Fibroblast of skin of abdomen (primary cell): ENCODE measurements at regions not wholly inside any gene's neighbourhood (a gene's known extent, or its start where the extent isn't known, plus 50 kb on each side); places are given as distances from the start of the nearest gene placed in this dataset.
A peak's percentile ranks its signal among the peaks of the same experiment; 100 is the strongest.
"Not testable (repeated sequence)": the region's sequence is repeated elsewhere in the genome, so short reads cannot be mapped to it uniquely, and the experiment has no call there.

Experiments used
- DNase-seq: peaks from one replicate; pipeline ENCODE4 v3.0.0-alpha.2; 2013

GRCh38 chr22:26931471-26931870, 274.1 kb downstream of the MIAT start:
- DNase-seq = no peak

- DNase-seq = no peak
These were observed 275.8 kb downstream of the MIAT start for GRCh38 chr22:26933105-26933590.

GRCh38 chr22:26937213-26937612, 279.8 kb downstream of the MIAT start:
- no peak for DNase-seq

GRCh38 chr22:26939466-26939865, 282.1 kb downstream of the MIAT start:
- no peak for DNase-seq

GRCh38 chr22:26941896-26942636, 284.7 kb downstream of the MIAT start:
- no peak for DNase-seq

GRCh38 chr22:26942637-26942957, 285.2 kb downstream of the MIAT start:
- DNase-seq = no peak

- DNase-seq = no peak
These were observed 288.2 kb downstream of the MIAT start for GRCh38 chr22:26945565-26945964.

- DNase-seq = peak; percentile 27
These were observed 291.8 kb downstream of the MIAT start for GRCh38 chr22:26949193-26949592.

GRCh38 chr22:26951139-26951538, 293.8 kb downstream of the MIAT start:
- DNase-seq = not testable (repeated sequence)

GRCh38 chr22:26952004-26952403, 294.6 kb downstream of the MIAT start:
- no peak for DNase-seq

- no peak for DNase-seq
These were observed 295.1 kb downstream of the MIAT start for GRCh38 chr22:26952451-26953011.

GRCh38 chr22:26953012-26953883, 295.9 kb downstream of the MIAT start:
- no peak for DNase-seq

- DNase-seq = no peak
These were observed 299.0 kb downstream of the MIAT start for GRCh38 chr22:26956371-26956770.

- no peak for DNase-seq
These were observed 299.8 kb downstream of the MIAT start for GRCh38 chr22:26957176-26957575.

- peak; percentile 23 for DNase-seq
These were observed 300.5 kb downstream of the MIAT start for GRCh38 chr22:26957897-26958296.

- no peak for DNase-seq
These were observed 301.0 kb downstream of the MIAT start for GRCh38 chr22:26958378-26958777.

- no peak for DNase-seq
These were observed 307.3 kb downstream of the MIAT start for GRCh38 chr22:26964642-26965041.

- DNase-seq = no peak
These were observed 309.9 kb downstream of the MIAT start for GRCh38 chr22:26967282-26967681.

- DNase-seq = no peak
These were observed 311.6 kb downstream of the MIAT start for GRCh38 chr22:26968859-26969523.

GRCh38 chr22:26970809-26971394, 313.5 kb downstream of the MIAT start:
- DNase-seq = no peak

- DNase-seq = peak; percentile 63
These were observed 314.9 kb downstream of the MIAT start for GRCh38 chr22:26972286-26972685.

- DNase-seq = not testable (repeated sequence)
These were observed 315.5 kb downstream of the MIAT start for GRCh38 chr22:26972915-26973314.

- DNase-seq = no peak
These were observed 316.6 kb downstream of the MIAT start for GRCh38 chr22:26974034-26974433.
